ENCODE measurements at regions not wholly inside any gene's neighbourhood (a gene's known extent, or its start where the extent isn't known, plus 50 kb on each side); places are given as distances from the start of the nearest gene placed in this dataset.

DNA sequence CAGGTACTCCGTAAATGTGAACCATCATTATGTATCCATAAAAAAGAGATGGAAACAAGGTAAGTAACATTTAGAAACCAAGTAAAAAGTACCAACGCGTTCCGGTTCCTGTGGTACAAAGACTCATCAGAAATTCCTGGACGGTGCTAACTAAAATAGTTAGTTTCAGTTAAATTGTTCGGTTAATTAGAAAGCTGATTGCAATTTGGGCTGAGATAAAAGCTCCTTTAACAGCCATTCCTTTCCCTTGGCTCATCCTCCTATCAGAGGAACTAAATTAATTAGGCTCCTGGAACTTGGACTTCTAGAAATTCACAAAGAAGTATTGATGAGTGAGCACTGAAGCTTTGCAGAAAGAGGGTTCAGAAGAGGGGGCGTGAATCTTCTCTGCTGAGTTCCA lies 63.5 kb downstream of the SOX1 start:
- no peak overlapping the region for H3K4me3 Mint-ChIP-seq (ENCODE audit: unreplicated experiment)
- H3K36me3 Mint-ChIP-seq (ENCODE audit: low read depth, unreplicated experiment), result no peaks in the 10 kb centered on the region
- no peak for FAIRE-seq
- no peaks in the 10 kb centered on the region for H4K20me1 ChIP-seq (ENCODE audit: insufficient read depth, low read length)
- H3K9me3 ChIP-seq (ENCODE audit: insufficient read depth, low read depth, low read length), result peaks cover 5% of the 10 kb centered on the region
- no peaks in the 10 kb centered on the region for H3K27me3 ChIP-seq (ENCODE audit: insufficient read depth, low read length)
- H3K27ac Mint-ChIP-seq (ENCODE audit: unreplicated experiment), result no peak overlapping the region
- DNase-seq (ENCODE audit: low read depth), result no peak
- H3K4me1 ChIP-seq (ENCODE audit: insufficient read depth, low read length), result no peaks in the 10 kb centered on the region
- no peak overlapping the region for H3K4me2 ChIP-seq (ENCODE audit: low read length)
- TF ChIP-seq EZH2 (IDR thresholded peaks at IDR 0.05; ENCODE audit: insufficient read depth, low read length), result no peak
- TF ChIP-seq, protein P1, sequence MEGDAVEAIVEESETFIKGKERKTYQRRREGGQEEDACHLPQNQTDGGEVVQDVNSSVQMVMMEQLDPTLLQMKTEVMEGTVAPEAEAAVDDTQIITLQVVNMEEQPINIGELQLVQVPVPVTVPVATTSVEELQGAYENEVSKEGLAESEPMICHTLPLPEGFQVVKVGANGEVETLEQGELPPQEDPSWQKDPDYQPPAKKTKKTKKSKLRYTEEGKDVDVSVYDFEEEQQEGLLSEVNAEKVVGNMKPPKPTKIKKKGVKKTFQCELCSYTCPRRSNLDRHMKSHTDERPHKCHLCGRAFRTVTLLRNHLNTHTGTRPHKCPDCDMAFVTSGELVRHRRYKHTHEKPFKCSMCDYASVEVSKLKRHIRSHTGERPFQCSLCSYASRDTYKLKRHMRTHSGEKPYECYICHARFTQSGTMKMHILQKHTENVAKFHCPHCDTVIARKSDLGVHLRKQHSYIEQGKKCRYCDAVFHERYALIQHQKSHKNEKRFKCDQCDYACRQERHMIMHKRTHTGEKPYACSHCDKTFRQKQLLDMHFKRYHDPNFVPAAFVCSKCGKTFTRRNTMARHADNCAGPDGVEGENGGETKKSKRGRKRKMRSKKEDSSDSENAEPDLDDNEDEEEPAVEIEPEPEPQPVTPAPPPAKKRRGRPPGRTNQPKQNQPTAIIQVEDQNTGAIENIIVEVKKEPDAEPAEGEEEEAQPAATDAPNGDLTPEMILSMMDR (IDR thresholded peaks at IDR 0.05; ENCODE audit: insufficient read depth, low read depth, low read length), result no peak
- peaks cover 83% of the 10 kb centered on the region for H3K27me3 Mint-ChIP-seq (ENCODE audit: low read depth, unreplicated experiment)
- no peak overlapping the region for H3K9ac ChIP-seq (ENCODE audit: low read length)
- no peak overlapping the region for H3K27ac ChIP-seq (ENCODE audit: low read depth, low read length)
- H3K9me3 Mint-ChIP-seq (ENCODE audit: unreplicated experiment), result no peaks in the 10 kb centered on the region
- no peak overlapping the region for H2AFZ ChIP-seq (ENCODE audit: low read depth, low read length)
- H3K79me2 ChIP-seq (ENCODE audit: insufficient read depth, low read length), result no peaks in the 10 kb centered on the region
- H3K4me1 Mint-ChIP-seq (ENCODE audit: low read depth, unreplicated experiment), result peaks cover 10% of the 10 kb centered on the region
- H3K36me3 ChIP-seq (ENCODE audit: insufficient read depth, low read length), result no peaks in the 10 kb centered on the region
- H3K4me3 ChIP-seq (ENCODE audit: insufficient read depth, low read depth, low read length), result no peak overlapping the region

DNA sequence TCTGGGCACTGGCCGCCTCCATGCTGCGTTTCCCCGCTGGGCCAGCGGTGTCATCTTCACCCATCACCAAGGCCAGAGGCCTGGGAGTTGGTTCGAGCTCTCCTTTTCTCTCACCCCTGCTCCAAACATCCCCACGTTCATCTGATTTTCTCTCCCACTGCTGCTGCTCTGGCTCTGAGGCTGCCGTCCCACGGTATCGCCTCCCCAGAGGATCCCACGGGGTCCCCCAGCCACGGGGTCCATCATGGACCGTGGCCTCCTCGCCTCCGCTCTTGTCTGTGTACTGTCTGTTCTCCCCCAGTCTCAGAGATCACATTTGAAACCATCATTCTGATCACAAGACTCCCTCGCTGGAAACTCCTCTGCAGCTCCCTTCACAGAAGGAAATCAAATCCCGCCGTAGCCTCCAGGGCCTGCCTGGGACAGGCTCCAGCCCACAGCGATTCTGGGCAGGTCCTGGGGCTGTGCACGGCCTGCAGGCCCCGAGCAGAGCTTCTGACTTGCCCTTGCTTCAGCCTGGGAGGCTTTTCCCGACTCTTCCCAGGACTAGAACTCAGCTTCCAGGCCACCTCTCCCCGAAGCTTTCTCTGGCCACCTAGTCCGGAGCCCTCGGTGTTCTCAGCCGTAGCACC lies 64.2 kb downstream of the SOX1 start:
- Mint-ChIP-seq H3K4me1 (ENCODE audit: low read depth, unreplicated experiment) (peaks cover 10% of the 10 kb centered on the region), H3K9me3 (ENCODE audit: unreplicated experiment) (no peaks in the 10 kb centered on the region), H3K36me3 (ENCODE audit: low read depth, unreplicated experiment) (no peaks in the 10 kb centered on the region), H3K27ac (ENCODE audit: unreplicated experiment) (peak overlapping the region; percentile 27), H3K4me3 (ENCODE audit: unreplicated experiment) (no peak overlapping the region), H3K27me3 (ENCODE audit: low read depth, unreplicated experiment) (peaks cover 90% of the 10 kb centered on the region)
- no peak for DNase-seq (ENCODE audit: low read depth)
- Histone ChIP-seq H3K36me3 (ENCODE audit: insufficient read depth, low read length) (no peaks in the 10 kb centered on the region), H4K20me1 (ENCODE audit: insufficient read depth, low read length) (no peaks in the 10 kb centered on the region), H3K27ac (ENCODE audit: low read depth, low read length) (no peak overlapping the region), H3K9me3 (ENCODE audit: insufficient read depth, low read depth, low read length) (peaks cover 5% of the 10 kb centered on the region), H3K27me3 (ENCODE audit: insufficient read depth, low read length) (no peaks in the 10 kb centered on the region), H3K79me2 (ENCODE audit: insufficient read depth, low read length) (no peaks in the 10 kb centered on the region), H3K9ac (ENCODE audit: low read length) (no peak overlapping the region), H2AFZ (ENCODE audit: low read depth, low read length) (no peak overlapping the region), H3K4me1 (ENCODE audit: insufficient read depth, low read length) (no peaks in the 10 kb centered on the region), H3K4me2 (ENCODE audit: low read length) (no peak overlapping the region), H3K4me3 (ENCODE audit: insufficient read depth, low read depth, low read length) (no peak overlapping the region)
- FAIRE-seq, result no peak
- no peak for TF ChIP-seq EZH2 (IDR thresholded peaks at IDR 0.05; ENCODE audit: insufficient read depth, low read length)
- TF ChIP-seq, protein P1 (IDR thresholded peaks at IDR 0.05; ENCODE audit: insufficient read depth, low read depth, low read length), result no peak

DNA sequence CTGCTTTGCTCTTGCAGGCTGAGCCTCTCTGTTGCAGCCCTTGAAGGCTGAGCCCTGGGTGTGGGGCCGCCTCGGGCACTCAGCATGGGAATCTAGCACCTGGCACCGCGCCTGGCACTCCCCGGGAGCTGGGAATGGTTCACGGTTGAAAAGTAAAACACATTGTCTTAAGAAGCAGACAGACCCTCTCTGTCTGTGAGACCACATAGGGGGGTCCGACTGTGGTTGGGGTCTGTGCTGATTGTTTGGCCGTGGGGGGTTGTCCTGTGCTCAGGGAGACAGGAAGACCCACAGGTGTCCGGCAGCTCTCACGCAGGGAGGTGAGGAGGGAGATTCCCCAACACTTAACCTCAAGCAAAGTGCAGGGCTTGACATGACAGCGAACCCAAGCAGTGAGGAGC lies 64.8 kb downstream of the SOX1 start:
- no peaks in the 10 kb centered on the region for H3K4me1 ChIP-seq (ENCODE audit: insufficient read depth, low read length)
- no peaks in the 10 kb centered on the region for H3K36me3 ChIP-seq (ENCODE audit: insufficient read depth, low read length)
- H3K4me3 ChIP-seq (ENCODE audit: insufficient read depth, low read depth, low read length), result no peak overlapping the region
- Mint-ChIP-seq H3K9me3 (ENCODE audit: unreplicated experiment) (no peaks in the 10 kb centered on the region), H3K36me3 (ENCODE audit: low read depth, unreplicated experiment) (no peaks in the 10 kb centered on the region), H3K4me1 (ENCODE audit: low read depth, unreplicated experiment) (peaks cover 10% of the 10 kb centered on the region), H3K4me3 (ENCODE audit: unreplicated experiment) (no peak overlapping the region), H3K27ac (ENCODE audit: unreplicated experiment) (no peak overlapping the region), H3K27me3 (ENCODE audit: low read depth, unreplicated experiment) (peaks cover 87% of the 10 kb centered on the region)
- no peaks in the 10 kb centered on the region for H3K27me3 ChIP-seq (ENCODE audit: insufficient read depth, low read length)
- DNase-seq (ENCODE audit: low read depth) (no peak), FAIRE-seq (no peak)
- no peaks in the 10 kb centered on the region for H4K20me1 ChIP-seq (ENCODE audit: insufficient read depth, low read length)
- H3K9me3 ChIP-seq (ENCODE audit: insufficient read depth, low read depth, low read length), result peaks cover 5% of the 10 kb centered on the region
- H3K9ac ChIP-seq (ENCODE audit: low read length), result no peak overlapping the region
- H3K79me2 ChIP-seq (ENCODE audit: insufficient read depth, low read length), result no peaks in the 10 kb centered on the region
- H3K27ac ChIP-seq (ENCODE audit: low read depth, low read length), result no peak overlapping the region
- TF ChIP-seq, protein P1 (IDR thresholded peaks at IDR 0.05; ENCODE audit: insufficient read depth, low read depth, low read length), result no peak
- no peak for TF ChIP-seq EZH2 (IDR thresholded peaks at IDR 0.05; ENCODE audit: insufficient read depth, low read length)
- H3K4me2 ChIP-seq (ENCODE audit: low read length), result no peak overlapping the region
- no peak overlapping the region for H2AFZ ChIP-seq (ENCODE audit: low read depth, low read length)

Measured in astrocyte (in vitro differentiated cells and primary cell).